HG02623 (cell line): ENCODE measurements at regions not wholly inside any gene's neighbourhood (a gene's known extent, or its start where the extent isn't known, plus 50 kb on each side); places are given as distances from the start of the nearest gene placed in this dataset.
A peak's percentile ranks its signal among the peaks of the same experiment; 100 is the strongest.

ENCODE experiments used
- ATAC-seq: cut with Tn5 transposase; IDR thresholded peaks from one replicate; pipeline ENCODE4 v1.9.1; 2021; ENCODE audit warnings: moderate library complexity; ENCODE audit not compliant: unreplicated experiment

- ATAC-seq, result no peak
Observed at GRCh38 chr3:68067314-68067713, 412.9 kb upstream of the SUCLG2 start.

DNA sequence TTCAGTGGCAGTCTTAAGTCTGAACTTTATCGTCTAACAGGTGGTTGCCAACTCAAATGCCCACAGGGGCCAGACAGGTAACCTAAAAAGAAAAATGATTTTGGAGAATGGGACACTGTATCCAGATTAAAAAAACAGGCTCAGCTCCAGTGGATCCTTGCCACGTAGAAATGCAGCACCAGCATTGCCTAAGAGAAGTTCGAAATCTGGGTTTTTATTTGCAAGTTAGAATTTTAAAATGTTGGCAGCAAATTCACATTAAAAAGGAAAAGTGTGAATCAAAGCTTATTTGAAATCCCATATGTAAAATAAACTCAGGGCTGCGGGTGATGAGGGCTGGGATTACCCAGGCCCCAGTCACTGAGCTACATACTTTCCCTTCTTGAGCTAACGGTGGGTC, 408.5 kb upstream of the SUCLG2 start:
- no peak for ATAC-seq

GRCh38 chr3:68060910-68061309, 406.5 kb upstream of the SUCLG2 start:
- no peak for ATAC-seq

- ATAC-seq, result no peak
Observed at GRCh38 chr3:68060191-68060590, 405.8 kb upstream of the SUCLG2 start.

DNA sequence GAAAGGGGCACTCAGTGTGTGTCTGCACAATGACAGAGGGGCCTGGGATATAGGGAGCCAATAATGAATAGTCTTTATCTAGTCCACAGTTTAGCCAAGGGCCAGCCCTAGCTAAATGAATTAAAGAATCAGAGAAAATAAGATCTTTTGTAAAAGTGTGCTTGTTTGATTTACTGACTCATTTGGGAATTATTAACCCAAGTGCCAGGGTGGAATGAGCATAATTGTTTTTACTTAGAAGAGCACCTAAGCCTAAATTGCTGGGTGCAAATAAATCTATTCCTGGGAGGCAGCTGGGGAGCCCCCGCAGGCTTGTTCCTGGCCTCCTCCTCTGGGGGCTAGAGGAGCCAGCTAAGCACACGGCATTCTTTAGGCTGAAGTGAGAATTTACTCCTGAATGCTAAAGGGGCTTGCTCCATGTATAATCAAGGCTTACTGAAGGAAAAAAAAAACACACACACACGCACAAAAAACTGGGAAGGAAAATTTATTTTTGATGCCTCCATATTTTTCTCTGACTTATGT, 405.3 kb upstream of the SUCLG2 start:
- no peak for ATAC-seq

DNA sequence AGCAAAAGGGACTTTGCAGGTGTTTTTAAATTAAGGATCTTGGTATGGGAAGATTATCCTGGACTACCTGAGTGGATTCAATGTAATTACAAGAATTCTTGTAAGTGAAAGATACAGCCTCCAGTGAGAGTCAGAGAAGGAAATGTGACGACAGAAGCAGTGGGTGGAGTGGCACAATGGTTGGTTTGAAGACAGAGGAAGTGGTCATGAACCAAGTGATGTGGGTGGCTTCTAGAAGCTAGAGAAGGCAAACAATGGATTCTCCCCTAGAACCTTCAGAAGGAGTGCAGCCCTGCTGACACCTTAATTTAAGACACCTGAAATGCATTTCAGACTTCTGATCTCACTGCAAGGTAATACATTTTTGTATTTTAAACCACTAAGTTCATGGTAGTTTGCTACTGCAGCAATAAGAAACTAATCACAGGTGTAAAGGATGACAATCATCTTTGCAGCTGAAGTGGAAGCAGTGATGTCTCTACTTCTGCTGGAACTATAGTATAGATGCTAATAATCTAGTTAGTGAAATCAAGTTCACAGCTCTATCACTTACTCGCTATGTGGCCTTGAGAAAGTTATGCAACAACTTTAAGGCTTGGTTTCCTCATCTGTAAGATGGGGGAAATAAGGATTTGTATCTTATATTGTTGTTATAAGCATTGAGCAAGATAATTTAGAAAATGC, 403.4 kb upstream of the SUCLG2 start:
- ATAC-seq, result peak; percentile 47

DNA sequence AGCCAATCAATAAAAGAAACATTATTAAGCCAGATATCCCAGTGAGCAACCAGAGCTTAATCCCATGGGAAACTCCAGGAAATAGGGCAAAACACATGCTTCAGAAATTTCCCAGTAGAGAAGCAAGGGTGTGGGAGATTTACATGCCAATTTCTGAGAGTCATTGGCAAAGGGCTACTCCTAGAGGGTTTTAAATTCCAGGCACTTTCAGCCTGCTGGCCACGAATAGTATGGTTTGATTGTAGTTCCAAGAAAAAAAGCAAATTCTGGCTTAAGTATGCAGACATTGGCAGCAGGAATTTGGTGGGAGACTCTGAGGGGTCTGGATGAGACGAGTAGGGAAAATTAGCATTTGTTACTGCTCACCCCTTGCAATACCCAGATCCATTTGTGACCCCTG, 402.1 kb upstream of the SUCLG2 start:
- no peak for ATAC-seq

DNA sequence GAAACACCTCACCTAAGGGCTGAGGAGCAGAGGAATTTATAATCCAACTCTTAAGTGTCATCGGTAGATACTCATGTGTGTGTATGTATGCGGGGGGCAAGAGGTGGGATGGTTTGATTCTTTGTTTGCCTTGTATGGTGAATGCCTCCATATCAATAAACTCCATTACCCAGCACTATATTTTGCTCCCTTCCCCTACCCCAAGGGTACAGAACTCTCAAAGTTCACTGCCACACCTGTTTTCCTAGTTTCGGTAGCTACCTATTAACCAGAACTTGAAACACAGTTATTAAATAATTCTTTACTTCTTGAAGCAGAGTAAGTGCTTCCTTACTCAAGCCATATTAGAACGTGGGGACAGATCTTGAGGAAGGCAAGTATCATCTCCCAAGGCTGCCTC, 400.8 kb upstream of the SUCLG2 start:
- no peak for ATAC-seq

- ATAC-seq, result no peak
Observed at GRCh38 chr3:68049776-68050175, 395.4 kb upstream of the SUCLG2 start.

DNA sequence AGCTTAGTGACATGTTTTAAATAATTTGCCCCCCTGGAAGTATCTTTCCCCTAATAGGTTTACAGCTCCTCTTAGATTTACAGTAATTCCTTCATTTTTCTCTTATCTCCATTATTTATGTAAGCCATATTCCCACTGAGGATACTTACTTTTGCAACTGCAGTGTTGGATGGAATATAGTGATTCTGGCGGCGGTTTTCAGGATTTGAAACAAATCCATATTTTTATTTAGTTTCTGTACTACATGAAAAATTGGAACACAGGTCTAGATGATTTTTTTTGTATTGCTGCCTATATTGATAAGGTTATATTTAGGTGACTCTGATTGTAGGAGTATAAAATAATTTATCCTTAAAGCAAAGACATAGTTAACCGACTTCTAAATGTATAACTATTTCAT, 391.6 kb upstream of the SUCLG2 start:
- ATAC-seq, result no peak

GRCh38 chr3:68033867-68034266, 379.5 kb upstream of the SUCLG2 start:
- ATAC-seq, result no peak

- no peak for ATAC-seq
Observed at GRCh38 chr3:68032209-68032608, 377.8 kb upstream of the SUCLG2 start.

- ATAC-seq, result no peak
Observed at GRCh38 chr3:68025189-68025588, 370.8 kb upstream of the SUCLG2 start.

GRCh38 chr3:68019876-68020275, 365.5 kb upstream of the SUCLG2 start:
- no peak for ATAC-seq

- no peak for ATAC-seq
Observed at GRCh38 chr3:68018275-68018674, 363.9 kb upstream of the SUCLG2 start.

GRCh38 chr3:68017069-68017468, 362.7 kb upstream of the SUCLG2 start:
- no peak for ATAC-seq

GRCh38 chr3:68009900-68010299, 355.5 kb upstream of the SUCLG2 start:
- no peak for ATAC-seq

DNA sequence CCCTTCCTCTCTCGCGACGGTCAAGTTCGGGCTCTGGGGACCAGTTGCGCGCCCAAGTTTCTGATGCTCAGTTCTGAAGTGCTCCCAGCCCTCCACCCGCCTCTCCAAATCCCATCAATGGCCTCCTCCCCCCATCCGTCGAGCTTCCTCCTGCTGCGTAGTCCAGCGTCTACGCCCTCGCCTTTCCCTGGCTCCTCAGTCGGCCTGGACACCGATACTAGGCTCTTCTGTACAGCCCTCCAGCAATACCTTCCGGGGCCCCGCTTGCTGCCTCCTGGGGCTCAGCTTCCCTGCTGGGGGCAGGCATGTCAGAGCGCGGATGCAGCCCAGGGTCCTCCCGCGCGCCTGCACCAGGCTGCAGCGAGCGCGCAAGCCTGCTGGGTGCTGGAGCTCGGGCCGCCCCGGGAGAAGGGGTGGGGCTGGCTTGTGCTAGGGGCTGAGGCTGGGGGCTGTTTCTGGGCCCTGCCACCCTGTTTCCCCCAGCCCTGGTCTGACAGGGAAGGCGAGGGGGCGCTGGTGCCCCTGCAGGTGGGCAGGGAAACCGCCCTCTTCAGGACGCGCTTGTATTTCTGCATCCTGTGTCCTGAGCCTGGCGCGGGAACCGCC, 353.3 kb upstream of the SUCLG2 start:
- no peak for ATAC-seq

- ATAC-seq, result no peak
Observed at GRCh38 chr3:68006646-68007045, 352.2 kb upstream of the SUCLG2 start.

GRCh38 chr3:68004091-68004490, 349.7 kb upstream of the SUCLG2 start:
- no peak for ATAC-seq

DNA sequence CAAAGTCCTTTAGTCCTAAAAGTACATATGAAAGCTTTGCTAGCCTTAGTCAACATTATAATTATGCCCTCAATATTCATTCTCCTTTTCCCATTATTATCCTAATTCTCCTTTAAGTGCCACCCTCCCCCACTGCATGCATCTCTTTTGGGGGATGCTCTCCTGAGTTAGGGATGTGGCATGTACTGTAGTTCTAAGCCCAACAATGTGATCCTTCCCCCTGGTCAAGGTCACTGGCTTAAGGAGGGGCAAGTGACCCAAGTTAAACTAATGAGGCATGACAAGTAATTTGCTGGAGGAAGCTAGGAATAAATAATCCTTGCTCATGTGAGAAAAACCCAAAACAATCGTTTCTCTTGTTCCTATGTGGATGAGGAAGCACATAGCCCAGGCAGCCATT, 343.9 kb upstream of the SUCLG2 start:
- ATAC-seq, result no peak

- no peak for ATAC-seq
Observed at GRCh38 chr3:67995206-67995605, 340.8 kb upstream of the SUCLG2 start.

- ATAC-seq, result no peak
Observed at GRCh38 chr3:67986706-67987105, 332.3 kb upstream of the SUCLG2 start.
